NT2/D1 (cell line): ENCODE measurements at regions not wholly inside any gene's neighbourhood (a gene's known extent, or its start where the extent isn't known, plus 50 kb on each side); places are given as distances from the start of the nearest gene placed in this dataset.

Source experiments
- SUZ12 ChIP-seq: IDR thresholded peaks from 2 replicates; pipeline ENCODE4 v1.6.1; 2011; ENCODE audit not compliant: insufficient read length, insufficient read depth; ENCODE audit errors: extremely low read depth
- YY1 ChIP-seq: IDR thresholded peaks from 2 replicates; pipeline ENCODE4 v1.6.1; 2011; ENCODE audit not compliant: insufficient read length, insufficient read depth

- TF ChIP-seq SUZ12 (no peak), YY1 (no peak)
Observed at GRCh38 chr5:98700730-98701129, 72.7 kb upstream of the RGMB start.
